Nephron progenitor cell (in vitro differentiated cells): ENCODE measurements at regions not wholly inside any gene's neighbourhood (a gene's known extent, or its start where the extent isn't known, plus 50 kb on each side); places are given as distances from the start of the nearest gene placed in this dataset.
A peak's percentile ranks its signal among the peaks of the same experiment; 100 is the strongest.

Experiments
- DNase-seq: peaks from one replicate; pipeline ENCODE4 v3.0.0; 2021
- H3K27ac Mint-ChIP-seq: 2 replicates; pipeline ENCODE4 v1.8.0; 2021; ENCODE audit warnings: mild to moderate bottlenecking, moderate library complexity, mixed read lengths
- H3K27me3 Mint-ChIP-seq: 2 replicates; pipeline ENCODE4 v1.8.0; 2021; ENCODE audit warnings: mild to moderate bottlenecking, low read depth, mixed read lengths; ENCODE audit not compliant: poor library complexity
- H3K36me3 Mint-ChIP-seq: 2 replicates; pipeline ENCODE4 v1.8.0; 2021; ENCODE audit warnings: low read depth, mixed read lengths
- H3K4me1 Mint-ChIP-seq: 2 replicates; pipeline ENCODE4 v1.8.0; 2021; ENCODE audit warnings: mixed read lengths
- H3K4me3 Mint-ChIP-seq: 2 replicates; pipeline ENCODE4 v1.8.0; 2021; ENCODE audit warnings: mild to moderate bottlenecking, moderate library complexity, mixed read lengths
- H3K9me3 Mint-ChIP-seq: 2 replicates; pipeline ENCODE4 v1.8.0; 2021; ENCODE audit warnings: mild to moderate bottlenecking, moderate library complexity, mixed read lengths
- TF ChIP-seq, protein P1 (sequence below): fragments of 200-600 bp; sonication (generic); IDR thresholded peaks from 2 replicates; pipeline ENCODE4 v1.5.0; 2021; ENCODE audit warnings: antibody characterized with exemption

DNA sequence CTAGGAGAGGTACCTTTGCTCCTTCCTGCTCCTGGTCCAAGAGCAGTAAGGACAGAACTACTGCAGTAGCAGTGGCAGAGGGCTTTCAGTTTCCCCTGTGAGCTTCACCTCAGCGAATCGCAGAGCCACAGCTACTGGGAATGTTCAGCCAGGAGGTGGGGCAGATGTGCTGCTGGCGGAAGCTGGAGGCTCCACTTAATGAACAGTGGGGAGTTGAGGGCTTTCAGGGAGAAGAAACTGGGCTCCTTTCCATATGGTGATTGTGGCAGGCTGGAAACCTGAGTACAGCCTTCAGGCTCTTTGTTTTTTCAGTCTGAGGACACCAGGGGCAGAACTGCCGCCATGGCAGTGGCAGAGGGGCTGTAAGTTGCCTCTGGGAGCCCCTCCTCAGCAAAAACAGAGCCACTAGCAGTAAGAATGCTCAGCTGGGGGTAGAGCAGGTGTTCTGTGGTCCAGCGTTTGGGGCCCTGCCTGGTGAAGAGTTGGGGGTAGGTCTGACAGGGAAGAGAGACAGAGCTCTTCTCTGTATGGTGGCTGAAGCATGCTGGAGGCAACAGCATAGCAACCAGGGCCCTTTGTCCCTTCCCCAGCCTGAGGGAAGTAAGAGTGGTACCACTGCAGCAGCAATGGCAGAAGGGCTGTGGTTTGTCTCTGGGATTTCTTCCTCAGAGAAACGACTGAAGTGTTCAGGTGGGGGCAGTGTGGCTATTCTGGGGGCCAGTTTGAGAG lies 106.0 kb upstream of the GRXCR1 start:
- no peak for DNase-seq
- Mint-ChIP-seq H3K9me3 (peaks cover 5% of the 10 kb centered on the region), H3K36me3 (no peaks in the 10 kb centered on the region), H3K4me1 (peaks cover 5% of the 10 kb centered on the region), H3K27me3 (peaks cover 3% of the 10 kb centered on the region), H3K27ac (no peak overlapping the region), H3K4me3 (no peak overlapping the region)
- TF ChIP-seq, protein P1, sequence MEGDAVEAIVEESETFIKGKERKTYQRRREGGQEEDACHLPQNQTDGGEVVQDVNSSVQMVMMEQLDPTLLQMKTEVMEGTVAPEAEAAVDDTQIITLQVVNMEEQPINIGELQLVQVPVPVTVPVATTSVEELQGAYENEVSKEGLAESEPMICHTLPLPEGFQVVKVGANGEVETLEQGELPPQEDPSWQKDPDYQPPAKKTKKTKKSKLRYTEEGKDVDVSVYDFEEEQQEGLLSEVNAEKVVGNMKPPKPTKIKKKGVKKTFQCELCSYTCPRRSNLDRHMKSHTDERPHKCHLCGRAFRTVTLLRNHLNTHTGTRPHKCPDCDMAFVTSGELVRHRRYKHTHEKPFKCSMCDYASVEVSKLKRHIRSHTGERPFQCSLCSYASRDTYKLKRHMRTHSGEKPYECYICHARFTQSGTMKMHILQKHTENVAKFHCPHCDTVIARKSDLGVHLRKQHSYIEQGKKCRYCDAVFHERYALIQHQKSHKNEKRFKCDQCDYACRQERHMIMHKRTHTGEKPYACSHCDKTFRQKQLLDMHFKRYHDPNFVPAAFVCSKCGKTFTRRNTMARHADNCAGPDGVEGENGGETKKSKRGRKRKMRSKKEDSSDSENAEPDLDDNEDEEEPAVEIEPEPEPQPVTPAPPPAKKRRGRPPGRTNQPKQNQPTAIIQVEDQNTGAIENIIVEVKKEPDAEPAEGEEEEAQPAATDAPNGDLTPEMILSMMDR, result no peak

DNA sequence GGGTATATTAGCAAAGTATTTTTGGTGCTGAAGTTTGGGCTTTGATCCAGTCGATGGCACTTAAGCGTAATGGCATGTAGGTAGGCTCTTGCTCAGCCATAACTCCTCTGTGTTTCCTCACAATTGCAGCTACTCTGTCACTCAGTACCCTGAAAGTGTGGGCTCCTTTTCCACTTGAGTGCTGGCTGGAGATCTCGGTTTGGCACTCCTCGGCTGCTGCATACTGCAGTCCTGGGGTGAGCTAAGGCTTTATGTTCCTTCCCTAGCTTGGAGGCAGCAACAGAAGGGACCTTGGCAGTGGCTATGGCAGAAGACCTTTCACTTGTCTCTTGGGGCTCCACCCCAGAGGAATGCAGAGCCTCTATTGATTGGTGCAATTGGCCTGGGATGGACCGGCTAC lies 106.7 kb upstream of the GRXCR1 start:
- no peak overlapping the region for H3K4me3 Mint-ChIP-seq
- peaks cover 3% of the 10 kb centered on the region for H3K27me3 Mint-ChIP-seq

DNA sequence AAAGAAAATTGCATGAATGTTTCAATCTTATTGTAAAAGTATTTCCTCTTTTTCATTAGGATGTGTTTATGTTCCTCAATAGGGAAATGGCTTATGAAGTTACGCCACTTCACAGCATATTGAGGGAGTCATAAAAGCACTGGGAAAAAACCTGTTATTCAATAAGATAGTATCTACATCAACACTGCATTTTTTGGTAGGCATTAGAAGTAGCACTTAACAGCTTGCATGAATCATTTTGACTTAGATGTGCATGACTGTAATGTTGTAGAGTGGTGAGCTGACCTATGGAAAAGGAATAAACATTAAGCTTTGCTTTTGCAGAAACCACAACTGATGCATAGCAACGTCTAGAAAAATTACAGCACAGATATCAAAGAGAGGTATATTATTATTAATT lies 111.2 kb upstream of the GRXCR1 start:
- DNase-seq, result no peak
- peaks cover 5% of the 10 kb centered on the region for H3K9me3 Mint-ChIP-seq
- peaks cover 3% of the 10 kb centered on the region for H3K27me3 Mint-ChIP-seq
- peaks cover 4% of the 10 kb centered on the region for H3K4me1 Mint-ChIP-seq
- TF ChIP-seq, protein P1, result no peak
- no peak overlapping the region for H3K27ac Mint-ChIP-seq
- H3K36me3 Mint-ChIP-seq, result no peaks in the 10 kb centered on the region
- H3K4me3 Mint-ChIP-seq, result no peak overlapping the region

More for the DNA sequence above, 106.7 kb upstream of the GRXCR1 start:
- Mint-ChIP-seq H3K9me3 (peaks cover 5% of the 10 kb centered on the region), H3K36me3 (no peaks in the 10 kb centered on the region), H3K27ac (no peak overlapping the region), H3K4me1 (peaks cover 5% of the 10 kb centered on the region)
- no peak for DNase-seq
- TF ChIP-seq, protein P1, result no peak

DNA sequence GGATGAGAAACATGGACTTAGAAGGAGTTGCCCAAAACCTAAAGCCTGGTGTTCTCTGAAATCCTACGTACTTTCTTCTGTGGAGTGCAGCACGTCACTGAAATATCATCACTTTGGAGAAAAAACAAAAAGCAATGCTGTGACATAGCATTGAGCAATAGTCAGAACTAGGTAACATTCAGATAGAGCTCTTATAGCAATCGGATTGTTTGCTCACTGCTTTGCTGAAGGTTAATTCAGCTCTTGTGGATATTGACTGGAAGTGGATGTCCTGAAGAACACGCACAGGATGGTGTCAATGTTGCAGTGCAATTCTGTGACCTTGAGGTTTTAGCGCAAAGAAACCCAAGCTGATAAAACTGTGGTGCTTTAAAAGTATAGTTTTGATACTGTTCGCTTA lies 114.2 kb upstream of the GRXCR1 start:
- Mint-ChIP-seq H3K27ac (no peak overlapping the region), H3K4me3 (no peak overlapping the region), H3K27me3 (peaks cover 4% of the 10 kb centered on the region)

DNA sequence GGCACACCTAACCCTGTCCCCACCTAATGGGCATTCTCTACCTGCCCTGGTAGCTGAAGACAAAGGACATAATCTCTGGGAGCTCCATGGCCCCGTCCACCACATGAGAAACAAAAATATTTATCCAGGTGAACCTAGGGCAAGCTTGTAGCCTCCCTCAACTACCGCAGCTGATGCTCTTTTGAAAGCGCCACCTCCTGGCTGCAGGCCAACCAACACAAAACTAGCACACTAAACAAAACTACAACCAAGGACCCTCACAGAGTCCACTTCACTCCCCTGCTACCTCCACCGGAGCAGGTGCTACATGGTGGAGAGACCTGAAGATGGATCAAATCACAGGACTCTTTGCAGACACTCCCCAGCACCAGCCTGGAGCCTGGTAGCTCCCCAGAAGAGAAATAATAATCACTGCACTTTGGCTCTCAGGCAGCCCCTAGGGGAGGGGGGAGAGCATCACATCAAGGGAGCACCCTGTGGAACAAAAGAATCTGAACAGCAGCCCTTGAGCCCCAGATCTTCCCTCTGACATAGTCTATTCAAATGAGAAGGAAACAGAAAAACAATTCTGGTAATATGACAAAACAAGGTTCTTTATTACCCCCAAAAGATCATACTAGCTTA lies 111.3 kb upstream of the ATP8A1 start:
- peaks cover 4% of the 10 kb centered on the region for H3K4me1 Mint-ChIP-seq
- no peaks in the 10 kb centered on the region for H3K9me3 Mint-ChIP-seq
- peaks cover 14% of the 10 kb centered on the region for H3K27me3 Mint-ChIP-seq
- no peak overlapping the region for H3K27ac Mint-ChIP-seq
- DNase-seq, result no peak
- TF ChIP-seq, protein P1, result no peak
- no peaks in the 10 kb centered on the region for H3K36me3 Mint-ChIP-seq
- H3K4me3 Mint-ChIP-seq, result no peak overlapping the region

More for the DNA sequence above, 114.2 kb upstream of the GRXCR1 start:
- no peaks in the 10 kb centered on the region for H3K36me3 Mint-ChIP-seq
- TF ChIP-seq, protein P1, result no peak
- no peaks in the 10 kb centered on the region for H3K9me3 Mint-ChIP-seq
- H3K4me1 Mint-ChIP-seq, result no peaks in the 10 kb centered on the region
- DNase-seq, result no peak

DNA sequence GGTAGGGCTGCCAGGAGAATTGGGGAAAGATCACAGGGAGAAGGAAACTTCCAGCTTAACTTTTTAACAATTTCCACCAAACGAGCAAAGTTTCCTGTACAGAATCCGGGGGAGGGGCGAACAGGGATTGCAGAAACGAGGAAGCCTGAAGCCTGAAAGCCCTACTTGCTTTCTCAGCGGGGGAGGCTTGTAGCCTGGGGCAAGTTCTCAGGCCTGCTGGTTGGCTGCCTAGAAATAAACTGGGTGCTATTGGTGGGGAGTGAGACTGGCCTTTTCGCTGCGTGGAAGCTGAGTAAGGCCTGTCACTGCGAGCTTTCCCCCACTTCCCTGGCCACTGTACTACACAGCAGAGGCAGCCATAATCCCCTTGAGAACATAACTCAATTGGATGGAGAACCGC lies 110.8 kb upstream of the ATP8A1 start:
- peaks cover 4% of the 10 kb centered on the region for H3K4me1 Mint-ChIP-seq
- H3K27me3 Mint-ChIP-seq, result peaks cover 14% of the 10 kb centered on the region
- no peak for DNase-seq
- H3K27ac Mint-ChIP-seq, result peak overlapping the region; percentile 21
- H3K36me3 Mint-ChIP-seq, result no peaks in the 10 kb centered on the region
- TF ChIP-seq, protein P1, result no peak
- H3K9me3 Mint-ChIP-seq, result no peaks in the 10 kb centered on the region
- no peak overlapping the region for H3K4me3 Mint-ChIP-seq
